ENCODE measurements at regions not wholly inside any gene's neighbourhood (a gene's known extent, or its start where the extent isn't known, plus 50 kb on each side); places are given as distances from the start of the nearest gene placed in this dataset.

DNA sequence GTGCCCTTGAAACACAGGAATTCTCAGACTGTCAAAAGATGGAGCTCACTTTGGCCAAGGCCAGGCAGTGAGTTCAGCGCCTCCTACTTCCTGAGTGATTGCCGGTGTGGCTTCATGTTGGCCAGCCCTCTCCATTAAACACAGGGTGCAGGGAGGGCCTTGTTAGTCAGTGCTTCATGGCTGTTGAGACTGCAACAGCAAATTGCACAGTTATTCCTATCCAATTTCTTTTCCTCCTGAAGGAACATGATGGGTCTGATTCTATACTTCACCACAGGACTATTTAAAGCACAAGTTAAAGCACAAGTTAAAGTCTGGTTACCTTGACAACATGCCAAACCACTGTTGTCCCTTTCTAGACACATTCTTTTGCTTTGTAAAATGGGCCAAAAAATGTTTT is 156.6 kb downstream of the SIPA1L2 start:
- TF ChIP-seq, protein P1, sequence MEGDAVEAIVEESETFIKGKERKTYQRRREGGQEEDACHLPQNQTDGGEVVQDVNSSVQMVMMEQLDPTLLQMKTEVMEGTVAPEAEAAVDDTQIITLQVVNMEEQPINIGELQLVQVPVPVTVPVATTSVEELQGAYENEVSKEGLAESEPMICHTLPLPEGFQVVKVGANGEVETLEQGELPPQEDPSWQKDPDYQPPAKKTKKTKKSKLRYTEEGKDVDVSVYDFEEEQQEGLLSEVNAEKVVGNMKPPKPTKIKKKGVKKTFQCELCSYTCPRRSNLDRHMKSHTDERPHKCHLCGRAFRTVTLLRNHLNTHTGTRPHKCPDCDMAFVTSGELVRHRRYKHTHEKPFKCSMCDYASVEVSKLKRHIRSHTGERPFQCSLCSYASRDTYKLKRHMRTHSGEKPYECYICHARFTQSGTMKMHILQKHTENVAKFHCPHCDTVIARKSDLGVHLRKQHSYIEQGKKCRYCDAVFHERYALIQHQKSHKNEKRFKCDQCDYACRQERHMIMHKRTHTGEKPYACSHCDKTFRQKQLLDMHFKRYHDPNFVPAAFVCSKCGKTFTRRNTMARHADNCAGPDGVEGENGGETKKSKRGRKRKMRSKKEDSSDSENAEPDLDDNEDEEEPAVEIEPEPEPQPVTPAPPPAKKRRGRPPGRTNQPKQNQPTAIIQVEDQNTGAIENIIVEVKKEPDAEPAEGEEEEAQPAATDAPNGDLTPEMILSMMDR (IDR thresholded peaks at IDR 0.05; ENCODE audit: control extremely low read depth, extremely low read depth, low read depth, missing control alignments) = no peak
- DNase-seq (ENCODE audit: extremely low spot score) = no peak
- CTCF ChIA-PET = no interaction called here
- POLR2A ChIA-PET = no interaction called here

DNA sequence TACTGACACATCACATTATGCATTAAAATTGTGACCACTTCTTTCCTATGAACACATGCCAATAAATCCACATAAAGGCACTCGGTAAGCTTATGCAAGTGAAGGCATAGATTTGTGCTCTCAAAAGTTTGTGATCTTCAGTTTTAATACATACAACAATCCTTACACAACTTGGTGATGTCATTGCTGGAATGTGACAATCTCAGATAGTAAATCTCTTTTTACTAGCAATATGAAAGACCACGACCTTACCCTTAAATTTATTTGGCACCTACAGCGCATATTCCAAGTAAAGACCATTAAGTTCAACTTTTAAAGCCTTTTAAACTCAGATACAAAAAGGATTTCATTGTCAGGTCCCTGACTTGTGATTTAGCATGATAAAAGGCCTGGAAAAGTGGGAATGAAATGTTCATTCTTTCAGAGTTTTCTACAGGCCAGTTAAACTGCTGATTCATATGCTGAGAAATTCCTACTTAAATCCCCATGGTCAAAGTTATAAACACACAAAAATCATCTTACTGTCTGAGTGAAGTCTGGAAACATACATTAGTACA is 157.4 kb downstream of the SIPA1L2 start:
- DNase-seq (ENCODE audit: extremely low spot score) = no peak
- TF ChIP-seq, protein P1 (IDR thresholded peaks at IDR 0.05; ENCODE audit: control extremely low read depth, extremely low read depth, low read depth, missing control alignments) = no peak
- CTCF ChIA-PET = no interaction called here
- POLR2A ChIA-PET = no interaction called here

DNA sequence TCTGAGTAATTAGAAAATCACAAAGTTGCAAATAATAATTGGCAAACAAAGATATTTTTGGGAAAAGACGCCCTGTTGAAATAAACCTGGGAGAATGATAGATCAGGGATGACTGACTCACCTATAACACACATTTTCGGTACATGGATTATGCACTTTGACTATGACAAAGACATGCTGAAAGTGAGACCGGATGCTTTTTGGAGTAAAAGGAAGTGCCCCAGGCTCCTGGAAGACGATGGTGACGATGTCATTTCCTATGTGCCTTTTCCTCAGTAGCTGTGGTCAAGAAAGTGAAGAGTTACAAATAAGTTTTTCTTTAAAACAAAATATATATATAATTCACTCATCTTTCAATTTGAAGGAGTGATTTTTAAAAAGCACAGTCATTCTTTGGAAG is 158.7 kb downstream of the SIPA1L2 start:
- DNase-seq (ENCODE audit: extremely low spot score) = no peak
- ChIA-PET CTCF (no interaction called here), POLR2A (no interaction called here)
- TF ChIP-seq, protein P1 (IDR thresholded peaks at IDR 0.05; ENCODE audit: control extremely low read depth, extremely low read depth, low read depth, missing control alignments) = no peak

DNA sequence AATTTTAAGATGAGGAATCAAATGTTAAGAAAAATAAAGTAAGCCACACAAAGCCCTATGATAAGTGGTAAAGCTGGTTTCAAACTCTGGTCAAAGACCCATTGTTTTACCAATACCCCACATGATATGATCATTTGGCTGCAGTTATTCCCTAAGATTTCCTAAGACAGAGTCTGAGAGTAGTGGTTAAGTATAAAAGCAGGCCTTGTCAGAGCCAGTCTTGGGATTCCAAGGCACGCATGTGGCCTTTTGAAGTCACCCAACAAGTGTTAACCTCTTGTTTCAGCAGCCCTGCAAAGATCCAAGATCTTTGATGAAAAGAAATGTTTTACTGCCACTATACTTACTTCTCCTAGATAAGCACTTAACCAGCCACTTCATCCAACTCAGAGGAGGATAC is 159.2 kb downstream of the SIPA1L2 start:
- ChIA-PET CTCF (no interaction called here), POLR2A (no interaction called here)
- TF ChIP-seq, protein P1 (IDR thresholded peaks at IDR 0.05; ENCODE audit: control extremely low read depth, extremely low read depth, low read depth, missing control alignments) = no peak
- DNase-seq (ENCODE audit: extremely low spot score) = no peak

- ChIA-PET CTCF (interaction anchor here (1.4 kb wide), 1 partner anchor 8 kb away, joined by 3 read pairs; no protein-coding TSS in a partner anchor), POLR2A (no interaction called here)
- DNase-seq (ENCODE audit: extremely low spot score) = no peak
- TF ChIP-seq, protein P1 (IDR thresholded peaks at IDR 0.05; ENCODE audit: control extremely low read depth, extremely low read depth, low read depth, missing control alignments) = no peak
These were observed 161.7 kb downstream of the SIPA1L2 start for GRCh38 chr1:232468249-232468648.

- CTCF ChIA-PET = interaction anchor here (1.4 kb wide), 1 partner anchor 9 kb away, joined by 3 read pairs; no protein-coding TSS in a partner anchor
These were observed 162.7 kb downstream of the SIPA1L2 start for GRCh38 chr1:232467073-232467760.

More at GRCh38 chr1:232467073-232467760, 162.7 kb downstream of the SIPA1L2 start:
- POLR2A ChIA-PET = no interaction called here
- no peak for DNase-seq (ENCODE audit: extremely low spot score)
- TF ChIP-seq, protein P1 (IDR thresholded peaks at IDR 0.05; ENCODE audit: control extremely low read depth, extremely low read depth, low read depth, missing control alignments) = no peak

Data from GM10248 (cell line).